H1 (cell line): ENCODE measurements at regions not wholly inside any gene's neighbourhood (a gene's known extent, or its start where the extent isn't known, plus 50 kb on each side); places are given as distances from the start of the nearest gene placed in this dataset.

Experiments used
- CBX8 ChIP-seq: fragments of 300-800, 300-1000 bp; sonication (generic); IDR thresholded peaks from 2 replicates; pipeline ENCODE4 v1.7.1; 2016; ENCODE audit warnings: low read depth, low read length, borderline replicate concordance
- CEBPB ChIP-seq: IDR thresholded peaks from 2 replicates; pipeline ENCODE4 v1.6.1; 2012; ENCODE audit warnings: low read depth, low read length
- CHD1 ChIP-seq: IDR thresholded peaks from 2 replicates; pipeline ENCODE4 v1.6.1; 2012; ENCODE audit warnings: low read depth, low read length, improper control_type of control experiment
- CHD2 ChIP-seq: IDR thresholded peaks from 2 replicates; pipeline ENCODE4 v1.6.1; 2012; ENCODE audit warnings: low read length, improper control_type of control experiment
- CTCF ChIP-seq, 3 experiments: IDR thresholded peaks; 1 replicate in 2 of 3; 2 replicates in 1 of 3; pipeline versions ENCODE4 v1.5.1 to v1.6.1; 2011; ENCODE audit warnings: low read length in 3 of 3, mild to moderate bottlenecking in 3 of 3, inconsistent platforms in 2 of 3, low read depth in 1 of 3, moderate library complexity in 1 of 3; ENCODE audit not compliant: insufficient read depth in 1 of 3; ENCODE audit errors: control extremely low read depth in 1 of 3
- EZH2 ChIP-seq: fragments of 200-600 bp; sonication (generic); IDR thresholded peaks from 2 replicates; pipeline ENCODE4 v1.7.1; 2012; ENCODE audit warnings: low read depth, mild to moderate bottlenecking, moderate library complexity, low read length, inconsistent platforms; ENCODE audit not compliant: severe bottlenecking
- FOSL1 ChIP-seq: IDR thresholded peaks from 2 replicates; pipeline ENCODE4 v1.6.1; 2011; ENCODE audit warnings: mild to moderate bottlenecking, low read depth, low read length, moderate library complexity; ENCODE audit not compliant: insufficient read depth
- HDAC2 ChIP-seq, 2 experiments: fragments of 300-600 bp in 1 of 2; sonication (generic) in 1 of 2; IDR thresholded peaks; 2 replicates each; pipeline ENCODE4 v1.6.1; 2011 to 2012; ENCODE audit warnings: low read depth in 2 of 2, low read length in 2 of 2, mild to moderate bottlenecking in 2 of 2, moderate library complexity in 2 of 2, borderline replicate concordance in 1 of 2, inconsistent platforms in 1 of 2
- JUND ChIP-seq: IDR thresholded peaks from 2 replicates; pipeline ENCODE4 v1.6.1; 2011; ENCODE audit warnings: mild to moderate bottlenecking, improper control_type of control experiment, low read length
- MAFK ChIP-seq: IDR thresholded peaks from 2 replicates; pipeline ENCODE4 v1.6.1; 2012; ENCODE audit warnings: low read depth, mild to moderate bottlenecking, improper control_type of control experiment, low read length
- POLR2A ChIP-seq, 2 experiments: IDR thresholded peaks; 1 replicate in 1 of 2; 2 replicates in 1 of 2; pipeline ENCODE4 v1.6.1; 2011; ENCODE audit warnings: low read depth in 2 of 2, low read length in 2 of 2, mild to moderate bottlenecking in 2 of 2; ENCODE audit errors: control extremely low read depth in 1 of 2
- SRF ChIP-seq: IDR thresholded peaks from 2 replicates; pipeline ENCODE4 v1.6.1; 2011; ENCODE audit warnings: mild to moderate bottlenecking, low read depth, low read length, moderate library complexity
- TAF7 ChIP-seq: optimal IDR thresholded peaks from 2 replicates; pipeline ENCODE3; 2011; ENCODE audit warnings: low read depth, mild to moderate bottlenecking, inconsistent platforms, low read length, moderate library complexity, borderline replicate concordance
- TCF12 ChIP-seq: IDR thresholded peaks from 2 replicates; pipeline ENCODE4 v1.6.1; 2011; ENCODE audit warnings: low read depth, mild to moderate bottlenecking, low read length

GRCh38 chr2:41182961-41183360 lies 731.1 kb upstream of the SLC8A1 start:
- TF ChIP-seq TAF7 (no peak), HDAC2 (IDR thresholded peaks at IDR 0.05; ENCODE audit: borderline replicate concordance in 1 of 2, low read depth in 2 of 2, low read length in 2 of 2) (no peak), CEBPB (no peak), CTCF (IDR thresholded peaks at IDR 0.05; ENCODE audit: control extremely low read depth in 1 of 3, insufficient read depth in 1 of 3, low read depth in 1 of 3, low read length in 3 of 3) (no peak), FOSL1 (no peak), CHD2 (no peak), POLR2A (IDR thresholded peaks at IDR 0.05; ENCODE audit: control extremely low read depth in 1 of 2, low read depth in 2 of 2, low read length in 2 of 2) (no peak), CHD1 (no peak), SRF (no peak), EZH2 (no peak), MAFK (no peak), CBX8 (no peak), JUND (no peak), TCF12 (no peak)
